ENCODE measurements at regions not wholly inside any gene's neighbourhood (a gene's known extent, or its start where the extent isn't known, plus 50 kb on each side); places are given as distances from the start of the nearest gene placed in this dataset.
"Not testable (repeated sequence)": the region's sequence is repeated elsewhere in the genome, so short reads cannot be mapped to it uniquely, and the experiment has no call there.

GRCh38 chr9:30519166-30519565 lies 1865.3 kb upstream of the ACO1 start:
- no peak for DNase-seq

GRCh38 chr9:30519756-30520155 lies 1864.7 kb upstream of the ACO1 start:
- no peak for DNase-seq

- no peak for DNase-seq
These were observed 1862.4 kb upstream of the ACO1 start for GRCh38 chr9:30522061-30522460.

GRCh38 chr9:30522486-30522885 lies 1862.0 kb upstream of the ACO1 start:
- DNase-seq, result no peak

- DNase-seq, result no peak
These were observed 1860.1 kb upstream of the ACO1 start for GRCh38 chr9:30524311-30524710.

- DNase-seq, result no peak
These were observed 1850.0 kb upstream of the ACO1 start for GRCh38 chr9:30534455-30534854.

GRCh38 chr9:30534896-30535295 lies 1849.5 kb upstream of the ACO1 start:
- no peak for DNase-seq

GRCh38 chr9:30536494-30536893 lies 1847.9 kb upstream of the ACO1 start:
- no peak for DNase-seq

- DNase-seq, result not testable (repeated sequence)
These were observed 1844.7 kb upstream of the ACO1 start for GRCh38 chr9:30539696-30540095.

- no peak for DNase-seq
These were observed 1809.9 kb upstream of the ACO1 start for GRCh38 chr9:30574355-30575151.

- no peak for DNase-seq
These were observed 1809.2 kb upstream of the ACO1 start for GRCh38 chr9:30575218-30575617.

GRCh38 chr9:30575691-30576090 lies 1808.8 kb upstream of the ACO1 start:
- DNase-seq, result no peak

GRCh38 chr9:30579810-30580209 lies 1804.6 kb upstream of the ACO1 start:
- no peak for DNase-seq

GRCh38 chr9:30582240-30582639 lies 1802.2 kb upstream of the ACO1 start:
- no peak for DNase-seq

GRCh38 chr9:30584559-30584958 lies 1799.9 kb upstream of the ACO1 start:
- DNase-seq, result no peak

- no peak for DNase-seq
These were observed 1793.0 kb upstream of the ACO1 start for GRCh38 chr9:30591461-30591860.

GRCh38 chr9:30597608-30598007 lies 1786.8 kb upstream of the ACO1 start:
- no peak for DNase-seq

GRCh38 chr9:30605936-30606335 lies 1778.5 kb upstream of the ACO1 start:
- no peak for DNase-seq

- DNase-seq, result no peak
These were observed 1774.7 kb upstream of the ACO1 start for GRCh38 chr9:30609713-30610112.

- DNase-seq, result not testable (repeated sequence)
These were observed 1767.7 kb upstream of the ACO1 start for GRCh38 chr9:30616782-30617181.

GRCh38 chr9:30622561-30622960 lies 1761.9 kb upstream of the ACO1 start:
- DNase-seq, result no peak

GRCh38 chr9:30628915-30629567 lies 1755.4 kb upstream of the ACO1 start:
- DNase-seq, result no peak

- no peak for DNase-seq
These were observed 1754.0 kb upstream of the ACO1 start for GRCh38 chr9:30630459-30630858.

- not testable (repeated sequence) for DNase-seq
These were observed 1737.8 kb upstream of the ACO1 start for GRCh38 chr9:30646639-30647038.

GRCh38 chr9:30661925-30662324 lies 1722.5 kb upstream of the ACO1 start:
- no peak for DNase-seq
